ENCODE measurements at regions not wholly inside any gene's neighbourhood (a gene's known extent, or its start where the extent isn't known, plus 50 kb on each side); places are given as distances from the start of the nearest gene placed in this dataset.

DNA sequence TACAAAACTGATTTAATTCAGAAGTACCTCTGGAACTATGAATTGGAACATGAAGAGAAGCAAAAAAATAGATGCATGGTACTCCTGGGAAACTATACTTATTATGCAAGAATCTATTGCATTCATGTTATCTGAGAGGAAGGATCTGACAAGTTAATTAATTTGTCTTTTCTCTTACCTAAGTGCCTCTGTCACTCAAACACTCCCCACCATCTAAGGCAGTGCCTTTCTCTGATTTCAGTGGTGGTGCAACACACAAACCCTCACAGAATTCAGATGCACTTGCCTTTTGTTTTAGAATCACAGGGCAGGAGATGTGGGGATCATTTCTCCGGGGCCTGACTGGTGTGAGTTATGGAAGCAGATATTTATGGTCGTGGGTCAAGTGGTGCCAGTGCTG lies 52.5 kb upstream of the C9orf72 start:
- intact Hi-C loops (cut with micrococcal nuclease): no loop called here
- no peak overlapping the region for H3K4me3 ChIP-seq
- H3K4me1 ChIP-seq: no peaks in the 10 kb centered on the region
- H3K27me3 ChIP-seq (ENCODE audit: low read depth): no peaks in the 10 kb centered on the region
- H3K27ac ChIP-seq (replicated peaks): no peak overlapping the region
- H3K36me3 ChIP-seq: no peaks in the 10 kb centered on the region
- TF ChIP-seq, protein P1, sequence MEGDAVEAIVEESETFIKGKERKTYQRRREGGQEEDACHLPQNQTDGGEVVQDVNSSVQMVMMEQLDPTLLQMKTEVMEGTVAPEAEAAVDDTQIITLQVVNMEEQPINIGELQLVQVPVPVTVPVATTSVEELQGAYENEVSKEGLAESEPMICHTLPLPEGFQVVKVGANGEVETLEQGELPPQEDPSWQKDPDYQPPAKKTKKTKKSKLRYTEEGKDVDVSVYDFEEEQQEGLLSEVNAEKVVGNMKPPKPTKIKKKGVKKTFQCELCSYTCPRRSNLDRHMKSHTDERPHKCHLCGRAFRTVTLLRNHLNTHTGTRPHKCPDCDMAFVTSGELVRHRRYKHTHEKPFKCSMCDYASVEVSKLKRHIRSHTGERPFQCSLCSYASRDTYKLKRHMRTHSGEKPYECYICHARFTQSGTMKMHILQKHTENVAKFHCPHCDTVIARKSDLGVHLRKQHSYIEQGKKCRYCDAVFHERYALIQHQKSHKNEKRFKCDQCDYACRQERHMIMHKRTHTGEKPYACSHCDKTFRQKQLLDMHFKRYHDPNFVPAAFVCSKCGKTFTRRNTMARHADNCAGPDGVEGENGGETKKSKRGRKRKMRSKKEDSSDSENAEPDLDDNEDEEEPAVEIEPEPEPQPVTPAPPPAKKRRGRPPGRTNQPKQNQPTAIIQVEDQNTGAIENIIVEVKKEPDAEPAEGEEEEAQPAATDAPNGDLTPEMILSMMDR (IDR thresholded peaks at IDR 0.05; ENCODE audit: borderline replicate concordance): no peak
- peaks cover 4% of the 10 kb centered on the region for H3K9me3 ChIP-seq (replicated peaks)
- DNase-seq: no peak

DNA sequence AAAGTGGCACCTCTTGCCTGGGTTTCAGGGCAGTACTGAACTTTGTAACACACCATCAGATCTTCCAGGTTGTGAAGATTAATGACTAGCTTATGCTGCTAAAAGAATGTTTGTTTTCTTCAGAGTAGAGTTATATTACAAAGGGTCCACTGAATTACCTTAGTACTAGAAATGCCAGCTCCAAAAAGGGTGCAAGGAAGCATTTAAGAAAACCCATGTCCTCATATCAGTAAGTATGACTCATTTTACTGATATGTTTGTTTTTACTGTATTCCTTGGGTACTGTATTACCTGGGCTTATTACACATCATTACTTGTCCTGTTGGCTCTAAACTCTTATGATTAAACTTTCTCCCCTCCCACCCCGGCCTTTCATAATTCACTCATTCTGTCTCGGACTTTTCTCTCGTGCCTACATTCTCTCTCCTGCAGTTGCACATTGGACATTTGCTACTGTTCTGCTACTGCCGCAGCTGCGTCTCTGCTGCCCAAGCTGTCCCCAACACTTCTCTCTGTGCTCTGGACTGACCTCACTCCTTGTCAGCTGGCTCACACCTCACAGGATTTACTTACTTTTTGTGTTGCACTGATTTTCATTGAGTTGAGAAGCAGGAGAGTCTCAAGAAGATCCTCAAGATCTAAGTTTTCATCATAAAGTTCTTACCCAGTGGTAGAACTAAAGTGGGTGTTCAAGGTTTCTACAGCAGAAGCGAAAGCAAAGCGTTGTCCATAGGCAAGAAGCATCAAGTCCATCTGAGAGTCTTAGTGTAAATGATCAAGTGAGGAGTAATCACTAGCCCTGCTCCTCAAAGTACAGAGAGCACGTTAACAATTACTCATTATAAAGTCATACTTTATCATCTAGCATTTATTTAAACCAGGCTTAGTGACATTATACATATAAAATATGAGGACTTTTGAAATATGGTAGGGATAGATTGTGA lies 53.2 kb upstream of the C9orf72 start:
- Histone ChIP-seq H3K27ac (replicated peaks) (no peak overlapping the region), H3K4me3 (no peak overlapping the region), H3K27me3 (ENCODE audit: low read depth) (no peaks in the 10 kb centered on the region), H3K36me3 (no peaks in the 10 kb centered on the region), H3K4me1 (no peaks in the 10 kb centered on the region), H3K9me3 (replicated peaks) (peaks cover 4% of the 10 kb centered on the region)
- DNase-seq: no peak
- TF ChIP-seq, protein P1 (IDR thresholded peaks at IDR 0.05; ENCODE audit: borderline replicate concordance): no peak
- intact Hi-C loops (cut with micrococcal nuclease): no loop called here

- Histone ChIP-seq H3K27ac (replicated peaks) (no peak overlapping the region), H3K4me3 (no peak overlapping the region), H3K36me3 (no peaks in the 10 kb centered on the region), H3K27me3 (ENCODE audit: low read depth) (no peaks in the 10 kb centered on the region), H3K4me1 (no peaks in the 10 kb centered on the region), H3K9me3 (replicated peaks) (peaks cover 4% of the 10 kb centered on the region)
- intact Hi-C loops (cut with micrococcal nuclease): no loop called here
- DNase-seq: no peak
- TF ChIP-seq, protein P1 (IDR thresholded peaks at IDR 0.05; ENCODE audit: borderline replicate concordance): no peak
These were observed 53.9 kb upstream of the C9orf72 start for GRCh38 chr9:27627188-27627564.

DNA sequence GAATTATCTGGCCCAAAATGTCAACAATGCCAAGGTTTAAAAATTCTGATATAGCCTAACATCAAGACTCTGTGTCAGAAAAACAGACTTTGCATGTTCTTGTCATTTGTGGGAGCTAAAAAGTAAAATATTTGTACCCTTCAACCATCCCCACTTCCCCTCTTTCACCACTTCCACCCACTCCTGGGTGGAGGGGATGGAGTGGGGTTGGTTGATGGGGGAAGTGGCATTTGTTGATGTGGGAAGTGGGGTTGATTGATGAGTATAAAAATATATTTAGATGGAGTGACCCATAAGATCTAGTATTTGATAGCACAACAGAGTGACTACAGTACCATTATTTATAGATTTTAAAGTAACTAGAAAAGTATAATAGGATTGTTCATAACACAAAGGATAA lies 55.0 kb upstream of the C9orf72 start:
- intact Hi-C loops (cut with micrococcal nuclease): no loop called here
- Histone ChIP-seq H3K27ac (replicated peaks) (no peak overlapping the region), H3K4me1 (no peaks in the 10 kb centered on the region), H3K27me3 (ENCODE audit: low read depth) (peaks cover 2% of the 10 kb centered on the region), H3K9me3 (replicated peaks) (peaks cover 1% of the 10 kb centered on the region), H3K36me3 (no peaks in the 10 kb centered on the region), H3K4me3 (no peak overlapping the region)
- TF ChIP-seq, protein P1 (IDR thresholded peaks at IDR 0.05; ENCODE audit: borderline replicate concordance): no peak
- no peak for DNase-seq

DNA sequence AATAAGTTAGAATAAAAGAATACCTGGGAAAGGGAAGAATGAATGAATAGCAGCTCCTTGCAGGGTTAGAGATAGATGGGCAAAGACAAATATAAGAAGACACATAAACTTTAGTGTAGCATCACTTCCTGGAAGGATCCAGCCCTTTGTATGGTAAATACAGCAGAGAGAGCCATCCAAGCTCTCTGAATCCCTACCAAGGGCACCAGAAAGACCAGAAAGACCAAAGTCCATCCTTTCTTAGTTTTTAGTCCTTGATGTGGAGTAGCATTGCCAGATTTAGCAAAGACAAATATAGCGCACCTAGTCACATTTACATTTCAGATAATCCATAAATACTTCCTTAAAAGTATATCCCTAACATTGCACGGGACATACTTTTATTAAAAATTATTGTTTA lies 56.1 kb upstream of the C9orf72 start:
- no peak overlapping the region for H3K4me3 ChIP-seq
- no peaks in the 10 kb centered on the region for H3K9me3 ChIP-seq (replicated peaks)
- no peak overlapping the region for H3K27ac ChIP-seq (replicated peaks)
- no peaks in the 10 kb centered on the region for H3K4me1 ChIP-seq
- DNase-seq: no peak
- peaks cover 5% of the 10 kb centered on the region for H3K27me3 ChIP-seq (ENCODE audit: low read depth)
- TF ChIP-seq, protein P1 (IDR thresholded peaks at IDR 0.05; ENCODE audit: borderline replicate concordance): no peak
- intact Hi-C loops (cut with micrococcal nuclease): no loop called here
- no peaks in the 10 kb centered on the region for H3K36me3 ChIP-seq

Data from left ventricle myocardium inferior (tissue), 1 donor.